ENCODE measurements at regions not wholly inside any gene's neighbourhood (a gene's known extent, or its start where the extent isn't known, plus 50 kb on each side); places are given as distances from the start of the nearest gene placed in this dataset.
A peak's percentile ranks its signal among the peaks of the same experiment; 100 is the strongest.

GRCh38 chr1:25024615-25025350 lies 94.7 kb upstream of the RUNX3 start:
- Histone ChIP-seq H3K14ac (ENCODE audit: insufficient read depth, low read length) (no peak overlapping the region), H3K27ac (ENCODE audit: insufficient read length, low read depth, low read length) (no peak overlapping the region)
- TF ChIP-seq, protein P1, sequence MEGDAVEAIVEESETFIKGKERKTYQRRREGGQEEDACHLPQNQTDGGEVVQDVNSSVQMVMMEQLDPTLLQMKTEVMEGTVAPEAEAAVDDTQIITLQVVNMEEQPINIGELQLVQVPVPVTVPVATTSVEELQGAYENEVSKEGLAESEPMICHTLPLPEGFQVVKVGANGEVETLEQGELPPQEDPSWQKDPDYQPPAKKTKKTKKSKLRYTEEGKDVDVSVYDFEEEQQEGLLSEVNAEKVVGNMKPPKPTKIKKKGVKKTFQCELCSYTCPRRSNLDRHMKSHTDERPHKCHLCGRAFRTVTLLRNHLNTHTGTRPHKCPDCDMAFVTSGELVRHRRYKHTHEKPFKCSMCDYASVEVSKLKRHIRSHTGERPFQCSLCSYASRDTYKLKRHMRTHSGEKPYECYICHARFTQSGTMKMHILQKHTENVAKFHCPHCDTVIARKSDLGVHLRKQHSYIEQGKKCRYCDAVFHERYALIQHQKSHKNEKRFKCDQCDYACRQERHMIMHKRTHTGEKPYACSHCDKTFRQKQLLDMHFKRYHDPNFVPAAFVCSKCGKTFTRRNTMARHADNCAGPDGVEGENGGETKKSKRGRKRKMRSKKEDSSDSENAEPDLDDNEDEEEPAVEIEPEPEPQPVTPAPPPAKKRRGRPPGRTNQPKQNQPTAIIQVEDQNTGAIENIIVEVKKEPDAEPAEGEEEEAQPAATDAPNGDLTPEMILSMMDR (conservative IDR thresholded peaks at IDR 0.05), result no peak

More at GRCh38 chr1:25024615-25025350, 94.7 kb upstream of the RUNX3 start:
- H2BK20ac ChIP-seq (ENCODE audit: low read depth, low read length, poor library complexity, severe bottlenecking), result no peak overlapping the region
- H3K79me2 ChIP-seq (ENCODE audit: insufficient read depth, low read length), result no peaks in the 10 kb centered on the region
- H3K23me2 ChIP-seq (ENCODE audit: insufficient read length, low read depth, low read length, poor library complexity, severe bottlenecking), result no peaks in the 10 kb centered on the region
- no peak overlapping the region for H4K5ac ChIP-seq (ENCODE audit: insufficient read length, low read depth, low read length)
- H2BK5ac ChIP-seq (ENCODE audit: insufficient read length, low read length), result no peak overlapping the region
- H3K9me3 ChIP-seq (ENCODE audit: control insufficient read depth, low read depth, low read length), result no peaks in the 10 kb centered on the region
- Mint-ChIP-seq H3K27me3 (ENCODE audit: low read depth) (peaks cover 5% of the 10 kb centered on the region), H3K4me1 (peaks cover 27% of the 10 kb centered on the region in 2 experiments), H3K36me3 (ENCODE audit: insufficient read depth in 1 of 3, low read depth in 3 of 3) (no peaks in the 10 kb centered on the region; a peak in 1 of 7 replicates), H3K27ac (peak overlapping the region in 1 of 3 experiments; percentile 28; a peak in 1 of 7 replicates), H3K9me3 (peaks cover 0 to 7% of the 10 kb centered on the region in 2 experiments; a peak in 3 of 5 replicates), H3K4me3 (no peak overlapping the region)
- H2BK15ac ChIP-seq (ENCODE audit: low read depth, low read length), result no peak overlapping the region
- H2AFZ ChIP-seq (ENCODE audit: low read length), result no peak overlapping the region
- H3K18ac ChIP-seq (ENCODE audit: insufficient read length, low read depth, low read length), result no peak overlapping the region
- DNase-seq, result no peak
- peaks cover 3% of the 10 kb centered on the region; the same call in 1 of the 2 replicates for H3K4me1 ChIP-seq (ENCODE audit: insufficient read depth, low read length)
- H2BK120ac ChIP-seq (ENCODE audit: low read depth, low read length, poor library complexity, severe bottlenecking), result no peak overlapping the region
- no peaks in the 10 kb centered on the region for H3K27me3 ChIP-seq (ENCODE audit: insufficient read depth, low read length)
- no peak overlapping the region for H4K8ac ChIP-seq (replicated peaks; ENCODE audit: insufficient read length, low read depth, low read length)
- no peak overlapping the region for H3K4ac ChIP-seq (ENCODE audit: low read depth, low read length)
- no peak overlapping the region for H2BK12ac ChIP-seq (ENCODE audit: insufficient read length, low read depth, low read length)
- H3T11ph ChIP-seq (ENCODE audit: low read length), result no peak overlapping the region
- H2AK5ac ChIP-seq (ENCODE audit: insufficient read length, low read length), result no peak overlapping the region
- H3K9ac ChIP-seq (ENCODE audit: extremely low read depth, insufficient read length, low read length), result no peak overlapping the region
- no peaks in the 10 kb centered on the region for H4K20me1 ChIP-seq (ENCODE audit: control insufficient read depth, insufficient read depth, insufficient read length)
- no peak overlapping the region for H4K91ac ChIP-seq (ENCODE audit: insufficient read length, low read depth, low read length)
- no peaks in the 10 kb centered on the region for H3K79me1 ChIP-seq (ENCODE audit: insufficient read depth, low read depth, low read length, poor library complexity, severe bottlenecking)
- no peak overlapping the region for H3K23ac ChIP-seq (ENCODE audit: insufficient read length, low read depth, low read length)
- no peak overlapping the region for H3K56ac ChIP-seq (ENCODE audit: insufficient read length, low read depth, low read length)
- no peak overlapping the region for H3K4me2 ChIP-seq (ENCODE audit: insufficient read depth, insufficient read length, low read length)
- WGBS (ENCODE audit: extremely low coverage, insufficient read length, low lambda C conversion rate), result no CpG with 5 or more reads among the region's 15 CpGs

Measured in H9 (cell line).